OCI-LY3 (cell line): ENCODE measurements at regions not wholly inside any gene's neighbourhood (a gene's known extent, or its start where the extent isn't known, plus 50 kb on each side); places are given as distances from the start of the nearest gene placed in this dataset.

Experiments used
- EZH2phosphoT487 ChIP-seq: fragments of 200-600 bp; shearing (Covaris generic); IDR thresholded peaks from 2 replicates; pipeline ENCODE4 v1.6.1; 2018; ENCODE audit warnings: antibody characterized with exemption, mixed run types, low read depth
- TF ChIP-seq, protein P1 (sequence below): fragments of 200-600, 300-600 bp; sonication (generic); IDR thresholded peaks from 2 replicates; pipeline ENCODE4 v1.5.1; 2014; ENCODE audit warnings: antibody characterized with exemption, low read length, low read depth

DNA sequence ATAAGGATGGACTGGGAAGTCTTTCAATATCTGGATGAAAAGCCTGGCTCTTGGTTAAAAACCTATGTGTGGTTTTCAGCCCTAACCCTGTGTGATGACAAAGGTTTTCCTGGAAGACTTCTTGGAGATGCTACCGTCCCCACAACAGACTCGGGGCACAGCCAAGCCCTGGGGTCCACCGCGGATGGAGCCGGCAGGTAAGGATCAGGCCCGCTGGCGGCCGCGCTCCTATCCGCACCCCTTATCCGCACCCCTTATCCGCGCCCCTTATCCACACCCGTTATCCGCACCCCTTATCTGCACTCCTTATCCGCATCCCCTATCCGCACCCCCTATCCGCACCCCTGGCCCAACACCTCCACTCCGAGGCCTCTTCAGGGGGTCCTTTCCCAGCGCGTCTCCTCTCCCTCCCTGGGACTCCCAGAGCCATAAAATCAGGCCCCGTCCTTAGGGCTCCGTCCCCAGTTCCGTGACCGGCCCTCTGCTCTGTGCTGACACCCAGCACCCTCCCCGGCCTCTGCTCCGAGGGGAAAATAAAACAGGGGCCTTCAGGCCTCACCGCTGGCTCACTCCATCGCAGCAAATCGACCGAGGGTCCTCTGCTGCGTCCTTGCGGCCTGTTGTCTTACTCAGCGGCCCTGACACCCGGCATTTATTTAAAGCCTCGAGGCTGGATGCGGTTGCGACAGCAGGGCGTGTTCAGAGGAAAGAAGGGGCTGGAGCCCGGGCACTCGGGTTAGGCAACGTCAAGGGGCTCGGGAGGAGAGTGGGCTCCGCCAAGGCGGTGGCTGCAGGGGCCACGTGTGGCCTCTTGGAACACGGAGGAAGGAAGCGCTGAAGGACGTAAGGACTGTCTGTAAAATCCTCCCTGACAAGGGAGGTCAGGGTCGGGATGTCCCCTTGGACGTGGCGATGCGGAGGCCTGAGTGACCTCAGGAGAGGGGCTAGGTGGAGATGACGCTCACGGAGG, 215.1 kb upstream of the ADARB2 start:
- TF ChIP-seq, protein P1, sequence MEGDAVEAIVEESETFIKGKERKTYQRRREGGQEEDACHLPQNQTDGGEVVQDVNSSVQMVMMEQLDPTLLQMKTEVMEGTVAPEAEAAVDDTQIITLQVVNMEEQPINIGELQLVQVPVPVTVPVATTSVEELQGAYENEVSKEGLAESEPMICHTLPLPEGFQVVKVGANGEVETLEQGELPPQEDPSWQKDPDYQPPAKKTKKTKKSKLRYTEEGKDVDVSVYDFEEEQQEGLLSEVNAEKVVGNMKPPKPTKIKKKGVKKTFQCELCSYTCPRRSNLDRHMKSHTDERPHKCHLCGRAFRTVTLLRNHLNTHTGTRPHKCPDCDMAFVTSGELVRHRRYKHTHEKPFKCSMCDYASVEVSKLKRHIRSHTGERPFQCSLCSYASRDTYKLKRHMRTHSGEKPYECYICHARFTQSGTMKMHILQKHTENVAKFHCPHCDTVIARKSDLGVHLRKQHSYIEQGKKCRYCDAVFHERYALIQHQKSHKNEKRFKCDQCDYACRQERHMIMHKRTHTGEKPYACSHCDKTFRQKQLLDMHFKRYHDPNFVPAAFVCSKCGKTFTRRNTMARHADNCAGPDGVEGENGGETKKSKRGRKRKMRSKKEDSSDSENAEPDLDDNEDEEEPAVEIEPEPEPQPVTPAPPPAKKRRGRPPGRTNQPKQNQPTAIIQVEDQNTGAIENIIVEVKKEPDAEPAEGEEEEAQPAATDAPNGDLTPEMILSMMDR, result no peak
- no peak for TF ChIP-seq EZH2phosphoT487
